BLaER1 (cell line): ENCODE measurements at regions not wholly inside any gene's neighbourhood (a gene's known extent, or its start where the extent isn't known, plus 50 kb on each side); places are given as distances from the start of the nearest gene placed in this dataset.

ENCODE experiments used
- H3K27ac ChIP-seq: shearing (Covaris generic); formaldehyde crosslinking; 2 replicates; pipeline ENCODE4 v1.8.1; 2022
- H3K27me3 ChIP-seq: shearing (Covaris generic); formaldehyde crosslinking; 2 replicates; pipeline ENCODE4 v1.8.1; 2022
- H3K36me3 ChIP-seq: shearing (Covaris generic); formaldehyde crosslinking; 2 replicates; pipeline ENCODE4 v1.8.1; 2022
- H3K4me1 ChIP-seq: shearing (Covaris generic); formaldehyde crosslinking; 2 replicates; pipeline ENCODE4 v1.8.1; 2022
- H3K4me2 ChIP-seq: shearing (Covaris generic); formaldehyde crosslinking; 2 replicates; pipeline ENCODE4 v1.8.1; 2022
- H3K4me3 ChIP-seq: shearing (Covaris generic); formaldehyde crosslinking; 2 replicates; pipeline ENCODE4 v1.8.1; 2022
- H3K9ac ChIP-seq: shearing (Covaris generic); formaldehyde crosslinking; 2 replicates; pipeline ENCODE4 v1.8.1; 2022
- H3K9me3 ChIP-seq: shearing (Covaris generic); formaldehyde crosslinking; 2 replicates; pipeline ENCODE4 v1.8.1; 2022
- H4K20me1 ChIP-seq: shearing (Covaris generic); formaldehyde crosslinking; 2 replicates; pipeline ENCODE4 v1.8.1; 2022
- Cebpa-rat ChIP-seq: shearing (Covaris generic); IDR thresholded peaks from 2 replicates; pipeline ENCODE4 v1.8.1; 2022

- H3K27ac ChIP-seq = no peak overlapping the region
- no peak for TF ChIP-seq Cebpa-rat
- H4K20me1 ChIP-seq = no peaks in the 10 kb centered on the region
- H3K4me2 ChIP-seq = no peak overlapping the region
- no peaks in the 10 kb centered on the region for H3K9me3 ChIP-seq
- no peak overlapping the region for H3K4me3 ChIP-seq
- H3K9ac ChIP-seq = no peak overlapping the region
- H3K4me1 ChIP-seq = no peaks in the 10 kb centered on the region
- no peaks in the 10 kb centered on the region for H3K36me3 ChIP-seq
- H3K27me3 ChIP-seq = no peaks in the 10 kb centered on the region
Measured at GRCh38 chr6:112626468-112627082, 279.4 kb downstream of the RFPL4B start.

GRCh38 chr6:112634376-112634775 lies 287.2 kb downstream of the RFPL4B start:
- TF ChIP-seq Cebpa-rat = no peak
- H3K4me1 ChIP-seq = no peaks in the 10 kb centered on the region
- H4K20me1 ChIP-seq = no peaks in the 10 kb centered on the region
- H3K4me3 ChIP-seq = no peak overlapping the region
- no peaks in the 10 kb centered on the region for H3K36me3 ChIP-seq
- no peaks in the 10 kb centered on the region for H3K27me3 ChIP-seq
- no peak overlapping the region for H3K9ac ChIP-seq
- no peak overlapping the region for H3K4me2 ChIP-seq
- H3K27ac ChIP-seq = no peak overlapping the region
- peaks cover 4% of the 10 kb centered on the region for H3K9me3 ChIP-seq

DNA sequence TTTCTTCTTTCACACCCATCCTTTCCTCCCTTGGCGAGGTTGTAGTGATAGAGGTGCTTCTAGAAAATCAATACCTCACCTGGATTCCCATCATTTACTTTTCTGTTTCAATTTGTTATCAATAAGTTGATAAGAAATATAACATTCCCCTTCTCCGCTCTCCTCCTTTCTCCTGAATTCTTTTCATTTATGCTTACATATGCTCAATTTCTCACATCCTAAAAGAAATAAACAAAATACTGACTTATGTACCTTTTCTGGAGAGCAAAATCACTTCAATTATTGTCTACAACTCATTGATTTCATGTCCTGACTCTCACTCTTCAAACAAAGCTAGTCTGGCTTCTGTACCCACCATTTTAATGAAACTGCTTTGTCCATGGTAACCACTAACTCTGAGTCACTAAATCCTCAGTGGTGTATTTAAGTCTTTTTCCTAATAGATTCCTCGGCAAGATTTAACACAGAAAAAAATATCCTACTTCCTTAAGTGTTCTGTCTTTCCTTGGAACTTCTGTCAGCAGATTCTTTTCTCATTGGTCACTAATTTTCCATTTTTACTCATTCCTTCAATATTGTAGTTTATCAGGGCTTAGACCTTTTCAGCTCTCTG lies 289.6 kb downstream of the RFPL4B start:
- H3K36me3 ChIP-seq = no peaks in the 10 kb centered on the region
- no peaks in the 10 kb centered on the region for H3K27me3 ChIP-seq
- no peak overlapping the region for H3K4me3 ChIP-seq
- no peaks in the 10 kb centered on the region for H4K20me1 ChIP-seq
- no peak overlapping the region for H3K27ac ChIP-seq
- H3K9ac ChIP-seq = no peak overlapping the region
- H3K4me1 ChIP-seq = no peaks in the 10 kb centered on the region
- H3K4me2 ChIP-seq = no peak overlapping the region
- peaks cover 4% of the 10 kb centered on the region for H3K9me3 ChIP-seq
- TF ChIP-seq Cebpa-rat = no peak

DNA sequence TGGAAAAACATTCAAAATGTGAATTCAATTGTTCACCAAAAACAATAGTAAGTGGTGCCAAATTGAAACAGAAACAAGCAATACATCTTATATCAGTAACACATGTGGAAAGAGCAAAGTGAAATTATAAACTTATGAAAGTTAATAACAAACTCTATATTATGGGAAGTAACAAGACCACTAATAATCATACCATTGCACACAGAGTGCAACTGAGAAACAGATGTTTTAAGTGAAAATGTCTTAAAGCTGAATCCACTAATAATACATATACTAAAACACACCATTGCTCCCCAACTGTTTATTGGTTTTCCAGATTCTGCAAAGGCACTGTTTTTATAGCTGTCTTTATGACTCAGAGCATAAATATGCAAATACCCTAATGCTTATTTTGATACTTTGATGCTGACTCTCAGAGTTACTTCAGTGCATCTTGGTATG lies 292.3 kb downstream of the RFPL4B start:
- Histone ChIP-seq H3K9ac (no peak overlapping the region), H3K4me1 (no peaks in the 10 kb centered on the region), H3K36me3 (no peaks in the 10 kb centered on the region), H4K20me1 (no peaks in the 10 kb centered on the region), H3K27ac (no peak overlapping the region), H3K4me2 (no peak overlapping the region), H3K9me3 (no peaks in the 10 kb centered on the region), H3K4me3 (no peak overlapping the region), H3K27me3 (no peaks in the 10 kb centered on the region)
- no peak for TF ChIP-seq Cebpa-rat

- Histone ChIP-seq H3K4me1 (no peaks in the 10 kb centered on the region), H3K9ac (no peak overlapping the region), H3K4me2 (no peak overlapping the region), H3K27ac (no peak overlapping the region), H3K4me3 (no peak overlapping the region), H3K9me3 (no peaks in the 10 kb centered on the region), H3K27me3 (no peaks in the 10 kb centered on the region), H3K36me3 (no peaks in the 10 kb centered on the region), H4K20me1 (no peaks in the 10 kb centered on the region)
- no peak for TF ChIP-seq Cebpa-rat
Measured at GRCh38 chr6:112640891-112641290, 293.8 kb downstream of the RFPL4B start.

- TF ChIP-seq Cebpa-rat = no peak
- Histone ChIP-seq H3K4me3 (no peak overlapping the region), H3K4me2 (0 out of 2 replicates have a peak overlapping the region, but pooled peaks have one; percentile 3), H3K36me3 (no peaks in the 10 kb centered on the region), H3K9me3 (no peaks in the 10 kb centered on the region), H3K27me3 (no peaks in the 10 kb centered on the region), H3K27ac (no peak overlapping the region), H3K9ac (no peak overlapping the region), H3K4me1 (peaks cover 9% of the 10 kb centered on the region; the same call in 1 of the 2 replicates), H4K20me1 (no peaks in the 10 kb centered on the region)
Measured at GRCh38 chr6:112649853-112650252, 302.7 kb downstream of the RFPL4B start.

GRCh38 chr6:112651239-112651638 lies 304.1 kb downstream of the RFPL4B start:
- no peak overlapping the region for H3K4me3 ChIP-seq
- no peaks in the 10 kb centered on the region for H3K36me3 ChIP-seq
- no peak overlapping the region for H3K9ac ChIP-seq
- H4K20me1 ChIP-seq = no peaks in the 10 kb centered on the region
- no peaks in the 10 kb centered on the region for H3K9me3 ChIP-seq
- H3K27ac ChIP-seq = no peak overlapping the region
- H3K4me1 ChIP-seq = peaks cover 9% of the 10 kb centered on the region; the same call in 1 of the 2 replicates
- no peaks in the 10 kb centered on the region for H3K27me3 ChIP-seq
- no peak for TF ChIP-seq Cebpa-rat
- no peak overlapping the region for H3K4me2 ChIP-seq

DNA sequence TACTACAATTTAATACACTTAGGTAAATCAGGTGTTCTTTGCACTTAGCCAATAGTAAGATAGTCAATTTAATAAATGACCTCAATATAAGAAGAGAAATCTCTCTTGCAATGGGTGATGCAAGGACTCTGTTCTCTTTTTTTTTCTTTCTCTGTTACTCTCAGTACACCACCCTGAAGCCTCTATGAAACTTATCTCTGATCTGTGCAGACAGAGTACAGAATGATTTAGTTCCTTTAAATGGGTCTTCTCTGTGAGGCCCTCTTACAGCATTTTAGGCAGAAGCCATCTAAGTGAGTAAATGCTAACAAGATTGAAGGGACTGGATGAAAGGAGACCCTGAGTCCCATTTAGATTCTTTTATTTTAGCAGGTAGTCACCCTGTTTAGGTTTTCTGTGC lies 312.8 kb downstream of the RFPL4B start:
- Histone ChIP-seq H3K4me2 (no peak overlapping the region), H3K27ac (no peak overlapping the region), H3K27me3 (no peaks in the 10 kb centered on the region), H3K4me3 (no peak overlapping the region), H3K36me3 (no peaks in the 10 kb centered on the region), H3K9ac (no peak overlapping the region), H4K20me1 (no peaks in the 10 kb centered on the region), H3K4me1 (no peaks in the 10 kb centered on the region), H3K9me3 (no peaks in the 10 kb centered on the region)
- TF ChIP-seq Cebpa-rat = no peak

GRCh38 chr6:112660626-112661025 lies 313.5 kb downstream of the RFPL4B start:
- Histone ChIP-seq H3K27ac (no peak overlapping the region), H3K27me3 (no peaks in the 10 kb centered on the region), H3K36me3 (no peaks in the 10 kb centered on the region), H3K9me3 (no peaks in the 10 kb centered on the region), H3K4me1 (no peaks in the 10 kb centered on the region), H3K4me3 (no peak overlapping the region), H4K20me1 (no peaks in the 10 kb centered on the region), H3K9ac (no peak overlapping the region), H3K4me2 (no peak overlapping the region)
- TF ChIP-seq Cebpa-rat = no peak

- Histone ChIP-seq H3K27me3 (no peaks in the 10 kb centered on the region), H3K36me3 (no peaks in the 10 kb centered on the region), H3K4me2 (no peak overlapping the region), H3K9ac (no peak overlapping the region), H3K27ac (no peak overlapping the region), H3K4me1 (no peaks in the 10 kb centered on the region), H3K9me3 (peaks cover 7% of the 10 kb centered on the region; the same call in 1 of the 2 replicates), H3K4me3 (no peak overlapping the region), H4K20me1 (no peaks in the 10 kb centered on the region)
- TF ChIP-seq Cebpa-rat = no peak
Measured at GRCh38 chr6:112663698-112664097, 316.6 kb downstream of the RFPL4B start.
